ENCODE measurements at regions not wholly inside any gene's neighbourhood (a gene's known extent, or its start where the extent isn't known, plus 50 kb on each side); places are given as distances from the start of the nearest gene placed in this dataset.
"Not testable (repeated sequence)": the region's sequence is repeated elsewhere in the genome, so short reads cannot be mapped to it uniquely, and the experiment has no call there.

GRCh38 chr17:63250830-63251229, 195.3 kb downstream of the CYB561 start:
- peak; percentile 55 for DNase-seq (ENCODE audit: low read depth)

- no peak for DNase-seq (ENCODE audit: low read depth)
Observed at GRCh38 chr17:63258785-63259184, 187.3 kb downstream of the CYB561 start.

- DNase-seq (ENCODE audit: low read depth) = no peak
Observed at GRCh38 chr17:63262751-63263476, 183.2 kb downstream of the CYB561 start.

GRCh38 chr17:63265526-63265925, 180.6 kb downstream of the CYB561 start:
- DNase-seq (ENCODE audit: low read depth) = no peak

- no peak for DNase-seq (ENCODE audit: low read depth)
Observed at GRCh38 chr17:63267846-63268245, 178.3 kb downstream of the CYB561 start.

- no peak for DNase-seq (ENCODE audit: low read depth)
Observed at GRCh38 chr17:63268827-63269226, 177.3 kb downstream of the CYB561 start.

GRCh38 chr17:63270610-63271009, 175.5 kb downstream of the CYB561 start:
- no peak for DNase-seq (ENCODE audit: low read depth)

GRCh38 chr17:63274146-63274545, 172.0 kb downstream of the CYB561 start:
- DNase-seq (ENCODE audit: low read depth) = peak; percentile 61

GRCh38 chr17:63275318-63275970, 170.7 kb downstream of the CYB561 start:
- DNase-seq (ENCODE audit: low read depth) = peak; percentile 97

- DNase-seq (ENCODE audit: low read depth) = no peak
Observed at GRCh38 chr17:63275971-63276745, 169.9 kb downstream of the CYB561 start.

- no peak for DNase-seq (ENCODE audit: low read depth)
Observed at GRCh38 chr17:63276821-63277220, 169.3 kb downstream of the CYB561 start.

- DNase-seq (ENCODE audit: low read depth) = no peak
Observed at GRCh38 chr17:63277629-63278028, 168.5 kb downstream of the CYB561 start.

- DNase-seq (ENCODE audit: low read depth) = no peak
Observed at GRCh38 chr17:63278728-63279442, 167.2 kb downstream of the CYB561 start.

GRCh38 chr17:63279498-63280230, 166.4 kb downstream of the CYB561 start:
- peak; percentile 64 for DNase-seq (ENCODE audit: low read depth)

GRCh38 chr17:63282455-63282854, 163.7 kb downstream of the CYB561 start:
- DNase-seq (ENCODE audit: low read depth) = no peak

- DNase-seq (ENCODE audit: low read depth) = no peak
Observed at GRCh38 chr17:63285551-63285950, 160.6 kb downstream of the CYB561 start.

GRCh38 chr17:63286254-63286653, 159.9 kb downstream of the CYB561 start:
- no peak for DNase-seq (ENCODE audit: low read depth)

GRCh38 chr17:63287006-63287405, 159.1 kb downstream of the CYB561 start:
- DNase-seq (ENCODE audit: low read depth) = not testable (repeated sequence)

- DNase-seq (ENCODE audit: low read depth) = no peak
Observed at GRCh38 chr17:63289931-63290330, 156.2 kb downstream of the CYB561 start.

GRCh38 chr17:63290351-63290750, 155.8 kb downstream of the CYB561 start:
- no peak for DNase-seq (ENCODE audit: low read depth)

GRCh38 chr17:63290784-63291183, 155.3 kb downstream of the CYB561 start:
- DNase-seq (ENCODE audit: low read depth) = no peak

- DNase-seq (ENCODE audit: low read depth) = no peak
Observed at GRCh38 chr17:63291258-63291657, 154.8 kb downstream of the CYB561 start.
